GM23338 (cell line): ENCODE measurements at regions not wholly inside any gene's neighbourhood (a gene's known extent, or its start where the extent isn't known, plus 50 kb on each side); places are given as distances from the start of the nearest gene placed in this dataset.
"Not testable (repeated sequence)": the region's sequence is repeated elsewhere in the genome, so short reads cannot be mapped to it uniquely, and the experiment has no call there.

Experiments
- ATAC-seq: fragments of 200-7000 bp; cut with Tn5 transposase; 3 replicates; pipeline ENCODE4 v1.9.1; 2020
- DNase-seq: peaks from one replicate; pipeline ENCODE4 v3.0.0-alpha.2; 2015; ENCODE audit warnings: low spot score
- H2AFZ ChIP-seq: fragments of 200-600 bp; sonication (generic); 2 replicates; pipeline ENCODE4 v1.8.0; 2016; ENCODE audit warnings: antibody characterized with exemption, mild to moderate bottlenecking, moderate library complexity
- H3F3A ChIP-seq: fragments of 200-600 bp; sonication (generic); replicated peaks from 2 replicates; pipeline ENCODE4 v1.8.0; 2017; ENCODE audit warnings: antibody characterized with exemption, mixed run types, low read depth
- H3K27ac ChIP-seq: fragments of 200-600 bp; sonication (generic); 2 replicates; pipeline ENCODE4 v1.6.1; 2016; ENCODE audit warnings: low read depth
- H3K27me3 ChIP-seq: fragments of 200-600 bp; sonication (generic); 2 replicates; pipeline ENCODE4 v1.8.0; 2016; ENCODE audit warnings: mild to moderate bottlenecking, mixed run types, moderate library complexity; ENCODE audit not compliant: insufficient read depth
- H3K36me3 ChIP-seq: fragments of 200-600 bp; sonication (generic); 2 replicates; pipeline ENCODE4 v1.8.0; 2016; ENCODE audit warnings: mild to moderate bottlenecking; ENCODE audit not compliant: insufficient read depth
- H3K4me1 ChIP-seq: fragments of 200-600 bp; sonication (generic); 2 replicates; pipeline ENCODE4 v1.8.0; 2016; ENCODE audit warnings: mild to moderate bottlenecking, moderate library complexity; ENCODE audit not compliant: insufficient read depth
- H3K4me2 ChIP-seq: fragments of 200-600 bp; sonication (generic); 2 replicates; pipeline ENCODE4 v1.7.1; 2017; ENCODE audit warnings: mixed run types
- H3K4me3 ChIP-seq: fragments of 200-600 bp; sonication (generic); 2 replicates; pipeline ENCODE4 v1.6.1; 2016; ENCODE audit warnings: mixed run types
- H3K79me2 ChIP-seq: fragments of 200-600 bp; sonication (generic); replicated peaks from 2 replicates; pipeline ENCODE4 v1.8.0; 2017; ENCODE audit warnings: mild to moderate bottlenecking; ENCODE audit not compliant: insufficient read depth
- H3K9me2 ChIP-seq: fragments of 200-600 bp; sonication (generic); 2 replicates; pipeline ENCODE4 v1.8.0; 2017; ENCODE audit not compliant: insufficient read depth
- H4K20me1 ChIP-seq: fragments of 200-600 bp; sonication (generic); replicated peaks from 2 replicates; pipeline ENCODE4 v1.8.0; 2017; ENCODE audit warnings: mild to moderate bottlenecking; ENCODE audit not compliant: insufficient read depth
- H3K27ac Mint-ChIP-seq: 2 replicates; pipeline ENCODE4 v1.8.0; 2020; ENCODE audit warnings: inconsistent platforms, mild to moderate bottlenecking, moderate library complexity, mixed read lengths
- H3K27me3 Mint-ChIP-seq: 3 replicates; pipeline ENCODE4 v1.8.0; 2022; ENCODE audit warnings: low read depth, mild to moderate bottlenecking, moderate library complexity, mixed read lengths, inconsistent platforms; ENCODE audit not compliant: insufficient read depth, poor library complexity
- H3K36me3 Mint-ChIP-seq: 3 replicates; pipeline ENCODE4 v1.8.0; 2021; ENCODE audit warnings: low read depth, mild to moderate bottlenecking, inconsistent platforms, moderate library complexity, mixed read lengths
- H3K4me1 Mint-ChIP-seq: 3 replicates; pipeline ENCODE4 v1.8.0; 2020; ENCODE audit warnings: mild to moderate bottlenecking, inconsistent platforms, mixed read lengths
- H3K4me3 Mint-ChIP-seq: 3 replicates; pipeline ENCODE4 v1.8.0; 2021; ENCODE audit warnings: moderate library complexity, mild to moderate bottlenecking, inconsistent platforms, mixed read lengths
- H3K9me3 Mint-ChIP-seq: 3 replicates; pipeline ENCODE4 v1.8.0; 2020; ENCODE audit warnings: moderate library complexity, mild to moderate bottlenecking, inconsistent platforms, mixed read lengths
- TF ChIP-seq, protein P1 (sequence below), 2 experiments: fragments of 200-600 bp in 1 of 2; sonication (generic) in 1 of 2; conservative IDR thresholded peaks; 2 replicates each; pipeline versions ENCODE4 v1.5.1 to v1.6.1; 2016 to 2017; ENCODE audit warnings: antibody characterized with exemption in 2 of 2, low read depth in 2 of 2, mild to moderate bottlenecking in 2 of 2, moderate library complexity in 1 of 2

DNA sequence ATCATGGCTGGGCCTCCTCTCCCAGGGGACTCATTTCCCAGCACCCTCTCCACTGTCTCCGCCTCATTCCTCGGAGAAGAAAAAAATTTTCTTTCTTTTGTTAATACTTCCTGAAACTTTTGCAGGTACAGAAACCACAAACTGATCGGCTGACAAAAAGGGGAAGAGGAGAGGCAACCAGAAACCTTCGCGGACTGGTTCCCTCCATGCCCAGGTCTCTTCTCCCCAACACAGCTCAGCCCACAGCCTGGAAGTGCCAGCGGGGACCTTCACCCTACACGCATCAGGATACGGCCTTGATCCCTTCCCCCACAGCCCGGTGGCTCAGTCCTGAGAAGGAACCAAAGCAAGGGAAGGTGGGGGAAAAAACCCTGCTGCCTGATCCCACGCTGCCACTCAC is 788.4 kb downstream of the SPATA31A6 start:
- H3K4me1 Mint-ChIP-seq, H3K36me3 Mint-ChIP-seq, H3K27ac Mint-ChIP-seq, H3K36me3 ChIP-seq, ATAC-seq, H3K79me2 ChIP-seq, H3K27ac ChIP-seq, H2AFZ ChIP-seq, H3K4me3 Mint-ChIP-seq, DNase-seq, H3K4me2 ChIP-seq, H3F3A ChIP-seq, H3K4me3 ChIP-seq, H3K4me1 ChIP-seq, H3K27me3 Mint-ChIP-seq, H4K20me1 ChIP-seq, H3K9me2 ChIP-seq: not testable (repeated sequence)
- peaks cover 22% of the 10 kb centered on the region for H3K27me3 ChIP-seq
- peaks cover 43% of the 10 kb centered on the region for H3K9me3 Mint-ChIP-seq

DNA sequence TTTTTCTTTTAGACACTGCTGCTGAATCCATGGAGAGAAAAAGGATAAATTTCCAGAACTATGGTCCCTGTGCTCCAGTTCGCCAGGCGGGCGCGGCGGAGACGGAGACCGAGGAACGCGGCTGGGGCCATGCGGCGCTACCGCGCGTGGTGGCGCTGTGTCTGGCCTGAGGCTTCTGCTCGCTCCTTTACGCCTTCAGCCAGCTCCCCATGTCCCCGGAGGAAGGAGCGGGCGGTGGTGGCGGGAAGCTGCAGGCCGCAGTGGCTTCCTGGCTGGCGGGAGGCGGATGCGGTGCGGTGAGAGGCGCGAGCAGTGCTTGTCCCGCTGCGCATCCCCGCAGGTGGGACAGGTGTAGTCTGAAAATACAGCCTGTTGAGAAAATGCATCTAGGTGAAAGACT is 791.3 kb downstream of the SPATA31A6 start:
- H3K4me2 ChIP-seq, H3K4me3 Mint-ChIP-seq: not testable (repeated sequence)

DNA sequence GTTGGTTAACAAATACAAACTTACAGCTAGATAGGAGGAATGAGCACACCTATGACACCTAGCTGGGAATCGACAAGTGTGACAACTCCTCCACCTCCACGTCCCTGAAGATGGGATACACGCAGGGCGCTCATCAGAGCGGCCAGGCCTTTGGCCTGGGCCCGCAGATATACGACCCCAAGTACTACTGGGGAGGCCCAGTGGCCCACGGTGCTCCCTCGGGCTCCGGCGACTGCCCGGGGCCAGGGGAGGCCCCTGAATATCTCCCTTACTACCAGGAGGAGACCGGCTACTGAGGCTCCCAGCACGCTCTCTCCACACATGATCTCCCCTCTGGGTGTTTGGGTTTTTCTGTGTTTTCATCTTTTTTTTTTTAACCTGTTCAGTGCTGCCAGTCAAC is 801.3 kb downstream of the SPATA31A6 start:
- not testable (repeated sequence) for H4K20me1 ChIP-seq, ATAC-seq, DNase-seq

More for the DNA sequence above, 791.3 kb downstream of the SPATA31A6 start:
- not testable (repeated sequence) for H3K9me2 ChIP-seq, H3K27me3 Mint-ChIP-seq, H3F3A ChIP-seq, H3K27ac ChIP-seq, H4K20me1 ChIP-seq, H3K4me1 ChIP-seq, H3K36me3 Mint-ChIP-seq, H3K36me3 ChIP-seq, H3K4me1 Mint-ChIP-seq, H3K27ac Mint-ChIP-seq, H3K4me3 ChIP-seq, H3K79me2 ChIP-seq, H2AFZ ChIP-seq
- peak; percentile 63 for DNase-seq
- peak; percentile 75 for ATAC-seq
- H3K9me3 Mint-ChIP-seq = peaks cover 35% of the 10 kb centered on the region
- TF ChIP-seq, protein P1, sequence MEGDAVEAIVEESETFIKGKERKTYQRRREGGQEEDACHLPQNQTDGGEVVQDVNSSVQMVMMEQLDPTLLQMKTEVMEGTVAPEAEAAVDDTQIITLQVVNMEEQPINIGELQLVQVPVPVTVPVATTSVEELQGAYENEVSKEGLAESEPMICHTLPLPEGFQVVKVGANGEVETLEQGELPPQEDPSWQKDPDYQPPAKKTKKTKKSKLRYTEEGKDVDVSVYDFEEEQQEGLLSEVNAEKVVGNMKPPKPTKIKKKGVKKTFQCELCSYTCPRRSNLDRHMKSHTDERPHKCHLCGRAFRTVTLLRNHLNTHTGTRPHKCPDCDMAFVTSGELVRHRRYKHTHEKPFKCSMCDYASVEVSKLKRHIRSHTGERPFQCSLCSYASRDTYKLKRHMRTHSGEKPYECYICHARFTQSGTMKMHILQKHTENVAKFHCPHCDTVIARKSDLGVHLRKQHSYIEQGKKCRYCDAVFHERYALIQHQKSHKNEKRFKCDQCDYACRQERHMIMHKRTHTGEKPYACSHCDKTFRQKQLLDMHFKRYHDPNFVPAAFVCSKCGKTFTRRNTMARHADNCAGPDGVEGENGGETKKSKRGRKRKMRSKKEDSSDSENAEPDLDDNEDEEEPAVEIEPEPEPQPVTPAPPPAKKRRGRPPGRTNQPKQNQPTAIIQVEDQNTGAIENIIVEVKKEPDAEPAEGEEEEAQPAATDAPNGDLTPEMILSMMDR (conservative IDR thresholded peaks at IDR 0.05; ENCODE audit: low read depth in 2 of 2) = peak; percentile 0 to 15; a peak in 1 of 4 replicates
- peaks cover 28% of the 10 kb centered on the region for H3K27me3 ChIP-seq

More for the DNA sequence above, 801.3 kb downstream of the SPATA31A6 start:
- not testable (repeated sequence) for H3K36me3 Mint-ChIP-seq, H3K27ac ChIP-seq, H3K4me1 Mint-ChIP-seq, H3K36me3 ChIP-seq, H3K4me2 ChIP-seq, H3K4me3 ChIP-seq, H3F3A ChIP-seq, H3K4me3 Mint-ChIP-seq, H3K4me1 ChIP-seq, H3K79me2 ChIP-seq, H2AFZ ChIP-seq, H3K9me2 ChIP-seq, H3K27ac Mint-ChIP-seq, H3K27me3 Mint-ChIP-seq
- peaks cover 23% of the 10 kb centered on the region for H3K9me3 Mint-ChIP-seq
- peaks cover 19% of the 10 kb centered on the region for H3K27me3 ChIP-seq
